ENCODE measurements at regions not wholly inside any gene's neighbourhood (a gene's known extent, or its start where the extent isn't known, plus 50 kb on each side); places are given as distances from the start of the nearest gene placed in this dataset.

GRCh38 chr13:105338006-105338405 lies 1197.5 kb downstream of the EFNB2 start:
- no peak overlapping the region for H3K9ac ChIP-seq (replicated peaks in 1 of 4; ENCODE audit: extremely low read depth in 1 of 4, low read depth in 3 of 4, low read length in 3 of 4)
- TF ChIP-seq POU5F1 (IDR thresholded peaks at IDR 0.05; ENCODE audit: low read depth, low read length) (no peak), GTF2F1 (IDR thresholded peaks at IDR 0.05; ENCODE audit: borderline replicate concordance, low read depth, low read length) (no peak), KDM4A (IDR thresholded peaks at IDR 0.05; ENCODE audit: low read depth, low read length, severe bottlenecking) (no peak), TAF7 (optimal IDR thresholded peaks at IDR 0.05; ENCODE audit: borderline replicate concordance, low read depth, low read length) (no peak), CREB1 (IDR thresholded peaks at IDR 0.05) (no peak), SP2 (IDR thresholded peaks at IDR 0.05; ENCODE audit: low read length) (no peak), CHD1 (IDR thresholded peaks at IDR 0.05; ENCODE audit: low read depth, low read length) (no peak), RXRA (IDR thresholded peaks at IDR 0.05; ENCODE audit: insufficient read depth, low read depth, low read length) (no peak)
- H2BK20ac ChIP-seq (ENCODE audit: low read length) = no peak overlapping the region
- no peak overlapping the region for H3K4ac ChIP-seq (replicated peaks; ENCODE audit: insufficient read length, low read depth, low read length)
- H3K4me1 ChIP-seq (replicated peaks in 1 of 4; ENCODE audit: control insufficient read depth in 3 of 4, insufficient read depth in 4 of 4, low read length in 3 of 4) = peaks cover 0 to 4% (median 2%) of the 10 kb centered on the region in 4 experiments; a peak in 1 of 7 replicates
- H3K23me2 ChIP-seq (ENCODE audit: low read depth, low read length) = no peaks in the 10 kb centered on the region
- H2BK5ac ChIP-seq (ENCODE audit: low read depth, low read length) = no peak overlapping the region
- H4K20me1 ChIP-seq (replicated peaks in 1 of 2; ENCODE audit: control insufficient read depth in 1 of 2, insufficient read depth in 2 of 2, low read length in 2 of 2) = no peaks in the 10 kb centered on the region
- no peak for DNase-seq (ENCODE audit: low read depth in 1 of 2, low spot score in 2 of 2)
- no peak overlapping the region for H4K5ac ChIP-seq (ENCODE audit: insufficient read length, low read depth, low read length)
- H3K4me2 ChIP-seq (ENCODE audit: insufficient read depth in 1 of 2, low read depth in 2 of 2, low read length in 2 of 2) = no peak overlapping the region
- ChIA-PET CTCF (ENCODE audit: partially characterized antibody) (interaction anchor here (0.8 to 1.0 kb wide), 2 partner anchors 10 to 59 kb away, joined by 3 read pairs; no protein-coding TSS in a partner anchor), POLR2A (ENCODE audit: partially characterized antibody) (no interaction called here)
- H4K91ac ChIP-seq (replicated peaks; ENCODE audit: insufficient read length, low read length) = no peak overlapping the region
- no peak overlapping the region for H3K56ac ChIP-seq (replicated peaks; ENCODE audit: insufficient read length, low read depth, low read length)
- H3K27me3 ChIP-seq (replicated peaks in 1 of 4; ENCODE audit: control insufficient read depth in 3 of 4, extremely low read depth in 1 of 4, insufficient read depth in 3 of 4, low read length in 3 of 4) = peaks cover 0 to 1% (median 0%) of the 10 kb centered on the region in 4 experiments; a peak in 1 of 7 replicates
- no peak overlapping the region for H4K8ac ChIP-seq (ENCODE audit: extremely low read depth, insufficient read depth, low read length)
- H3K9me3 ChIP-seq (ENCODE audit: insufficient read depth in 2 of 2, low read depth in 1 of 2, low read length in 1 of 2) = no peaks in the 10 kb centered on the region
- FAIRE-seq = no peak
- no peak overlapping the region for H3K14ac ChIP-seq (ENCODE audit: insufficient read length)
- no peak overlapping the region for H2AFZ ChIP-seq (ENCODE audit: low read length)
- H2BK120ac ChIP-seq (replicated peaks; ENCODE audit: low read depth, low read length) = no peak overlapping the region
- no peak overlapping the region for H3K18ac ChIP-seq (ENCODE audit: extremely low read depth, low read length)
- no peak overlapping the region for H2AK5ac ChIP-seq (ENCODE audit: low read depth, low read length)
- H3K27ac ChIP-seq (ENCODE audit: low read depth, low read length) = no peak overlapping the region
- H2BK12ac ChIP-seq (ENCODE audit: low read depth, low read length) = no peak overlapping the region
- no peak overlapping the region for H3K23ac ChIP-seq (ENCODE audit: insufficient read length)
- H3K4me3 ChIP-seq (ENCODE audit: extremely low read depth in 1 of 4, insufficient read depth in 2 of 4, low read depth in 3 of 4, low read length in 4 of 4) = no peak overlapping the region
- H3K79me1 ChIP-seq (ENCODE audit: low read depth, low read length) = no peaks in the 10 kb centered on the region
- no peaks in the 10 kb centered on the region for H3K36me3 ChIP-seq (ENCODE audit: control insufficient read depth in 2 of 4, insufficient read depth in 4 of 4, low read length in 3 of 4)
- no peak overlapping the region for H2BK15ac ChIP-seq (ENCODE audit: low read length)
- no peaks in the 10 kb centered on the region for H3K79me2 ChIP-seq (ENCODE audit: control insufficient read depth in 1 of 2, insufficient read depth in 2 of 2, low read length in 2 of 2)
- 89% methylated on average over 6 of the region's 6 CpGs; no CpG with 5 or more reads in 1 of the 2 experiments for WGBS, 2 experiments (ENCODE audit: extremely low coverage in 1 of 2, insufficient coverage in 1 of 2, insufficient read length in 1 of 2, insufficient replicate concordance in 2 of 2, low coverage in 1 of 2, low lambda C conversion rate in 2 of 2, missing lambda C conversion rate in 1 of 2)
